Activated CD4-positive, alpha-beta T cell treated with anti-CD3 and anti-CD28 coated beads for 24 hours (primary cell): ENCODE measurements at regions not wholly inside any gene's neighbourhood (a gene's known extent, or its start where the extent isn't known, plus 50 kb on each side); places are given as distances from the start of the nearest gene placed in this dataset.
"Not testable (repeated sequence)": the region's sequence is repeated elsewhere in the genome, so short reads cannot be mapped to it uniquely, and the experiment has no call there.

ENCODE experiments used
- DNase-seq, 2 donors: peaks; one replicate each; pipeline ENCODE4 v3.0.0-alpha.2; 2020; ENCODE audit warnings: low read depth in 2 of 2

DNA sequence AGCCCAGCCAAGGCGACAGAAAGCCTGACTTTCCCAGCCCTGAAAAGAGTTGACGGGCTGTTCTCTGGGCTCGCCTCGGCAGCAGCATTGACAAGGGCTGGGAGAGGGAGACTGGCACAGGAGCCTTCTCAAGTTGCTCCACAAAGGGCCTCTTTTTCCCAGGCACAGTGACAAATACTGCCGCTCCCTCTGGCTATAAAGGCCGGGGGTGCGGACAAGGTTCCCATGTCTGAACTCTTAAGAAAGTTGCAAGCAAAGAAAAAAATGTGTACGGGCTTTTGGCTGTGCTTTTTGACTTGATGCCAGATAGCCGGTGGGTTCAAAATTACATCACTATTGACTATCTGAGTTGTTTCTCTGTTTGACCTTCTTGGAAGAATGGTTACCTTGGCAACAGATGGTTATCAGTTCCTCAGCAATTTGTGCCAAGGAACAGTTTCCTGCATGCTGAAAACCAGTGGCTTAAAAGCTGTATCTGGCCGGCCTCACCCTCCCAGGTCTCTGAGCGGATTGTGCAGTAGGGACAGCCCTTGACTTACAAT, 115.9 kb upstream of the EEPD1 start:
- DNase-seq: no peak

DNA sequence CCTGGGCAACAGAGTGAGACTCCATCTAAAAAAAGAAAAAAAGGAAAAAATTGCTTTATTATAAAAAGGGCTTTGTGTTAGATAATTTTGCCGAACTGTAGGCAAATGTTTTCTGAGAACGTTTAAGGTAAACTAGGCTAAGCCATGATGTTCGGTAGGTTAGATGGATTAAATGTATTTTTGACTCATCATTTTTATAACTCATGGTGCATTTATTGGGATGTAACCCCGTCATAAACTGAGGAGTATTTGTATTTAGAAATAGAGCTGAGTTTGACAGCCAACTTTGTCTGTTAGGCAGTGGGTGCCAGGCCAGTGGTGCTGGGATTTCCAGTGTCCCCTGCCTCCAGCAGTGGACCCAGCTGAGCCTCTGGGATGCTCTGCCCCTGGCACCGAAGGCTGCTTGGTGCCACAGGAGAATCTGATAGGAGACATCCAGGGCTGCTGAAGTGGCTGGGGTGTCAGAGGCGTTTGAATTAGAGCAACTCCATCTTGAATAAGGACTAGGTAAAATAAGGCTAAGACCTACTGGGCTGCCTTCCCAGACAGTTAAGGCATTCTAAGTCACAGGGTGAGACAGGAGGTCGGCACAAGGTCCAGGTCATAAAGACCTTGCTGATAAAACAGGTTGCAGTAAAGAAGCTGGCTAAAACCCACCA, 114.9 kb upstream of the EEPD1 start:
- no peak for DNase-seq

DNA sequence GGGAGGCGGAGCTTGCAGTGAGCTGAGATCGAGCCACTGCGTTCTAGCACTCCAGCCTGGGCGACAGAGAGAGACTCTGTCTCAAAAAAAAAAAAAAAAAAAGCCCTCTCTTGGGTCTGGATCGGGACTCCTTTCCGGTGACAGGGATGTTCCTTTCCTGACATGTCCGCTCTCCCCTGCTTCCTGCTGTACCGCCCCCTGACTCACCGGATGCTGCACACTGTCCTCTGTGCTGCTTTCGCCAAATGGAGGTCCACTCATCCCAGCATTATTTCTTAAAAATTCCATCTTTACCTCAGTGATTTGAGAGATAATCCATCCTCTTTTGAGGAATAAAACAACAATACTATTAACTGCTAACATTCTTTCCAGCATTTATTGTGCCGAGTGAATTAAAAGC, 113.8 kb upstream of the EEPD1 start:
- DNase-seq: no peak

DNA sequence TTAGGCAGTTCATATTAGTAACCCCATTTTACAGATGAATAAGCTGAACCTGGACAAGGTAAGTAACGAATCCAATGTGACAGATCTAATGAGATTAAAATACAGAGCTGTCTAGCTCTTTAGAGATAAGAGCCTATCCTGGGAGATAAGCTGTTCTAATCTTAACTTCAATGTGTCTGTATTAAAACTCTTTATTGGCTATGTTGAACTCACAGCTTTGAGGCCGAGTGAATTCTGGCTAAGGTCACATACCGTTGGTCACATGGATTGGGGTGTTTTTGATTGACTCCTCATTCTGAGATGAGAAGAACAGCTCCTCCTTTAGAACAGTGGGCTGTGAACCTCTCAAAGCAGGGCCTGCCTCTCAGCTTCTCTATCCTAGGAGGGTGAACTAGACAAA, 113.4 kb upstream of the EEPD1 start:
- DNase-seq: no peak

DNA sequence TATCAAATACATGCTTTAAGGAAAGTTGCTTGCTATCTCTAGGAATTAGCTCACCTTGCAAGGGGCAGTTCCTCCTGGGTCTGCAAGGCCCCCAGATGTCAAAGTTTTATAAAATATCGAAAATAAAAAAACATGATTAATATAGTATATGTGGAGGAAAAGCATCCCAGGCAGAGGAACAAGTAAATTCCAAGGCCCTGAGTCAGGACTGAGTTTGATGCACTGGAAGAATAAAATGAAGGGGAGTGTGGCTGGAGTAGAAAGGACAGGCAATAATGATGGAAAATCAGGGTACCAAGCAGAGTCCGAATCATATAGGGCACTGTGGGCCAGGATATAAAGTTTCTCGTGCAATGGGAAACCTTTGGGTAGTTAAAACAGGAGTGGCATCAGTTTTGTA, 112.4 kb upstream of the EEPD1 start:
- no peak for DNase-seq

DNA sequence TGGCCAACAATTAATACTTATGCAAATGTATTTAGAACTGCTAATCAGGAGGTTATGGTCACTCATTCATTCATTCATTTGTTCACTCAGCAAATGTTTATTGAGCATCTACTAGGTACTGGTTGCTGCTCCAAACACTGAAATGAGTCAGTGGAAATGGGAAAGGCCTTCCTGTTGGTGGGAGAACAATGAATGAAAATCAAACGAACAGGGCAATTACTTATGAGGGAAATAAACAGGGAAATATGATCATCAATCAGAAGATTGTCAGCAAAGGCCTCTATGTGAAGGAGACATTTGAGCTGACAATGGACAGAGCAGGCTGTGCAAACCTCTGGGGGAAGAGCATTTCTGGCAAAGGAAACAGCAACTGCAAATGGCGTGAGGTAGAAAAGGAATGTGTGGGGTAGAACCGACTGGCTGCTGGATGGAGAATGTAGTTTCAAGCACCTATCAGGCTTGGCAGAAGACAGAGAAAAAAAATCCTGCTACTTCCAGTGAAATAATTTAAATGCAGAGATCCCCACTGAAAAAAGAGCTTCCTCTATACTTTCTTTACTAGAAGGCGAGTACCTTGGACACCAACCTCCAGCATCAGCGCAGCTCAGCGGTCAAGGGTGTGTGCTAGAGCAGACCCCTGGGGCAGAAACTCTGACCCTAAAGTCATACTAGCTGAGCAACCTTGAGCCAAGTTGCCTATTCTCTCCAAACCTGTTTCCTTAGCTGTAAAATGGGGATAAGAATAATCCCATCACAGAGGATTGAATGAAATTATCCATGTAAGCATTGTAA, 108.8 kb upstream of the EEPD1 start:
- DNase-seq: no peak

DNA sequence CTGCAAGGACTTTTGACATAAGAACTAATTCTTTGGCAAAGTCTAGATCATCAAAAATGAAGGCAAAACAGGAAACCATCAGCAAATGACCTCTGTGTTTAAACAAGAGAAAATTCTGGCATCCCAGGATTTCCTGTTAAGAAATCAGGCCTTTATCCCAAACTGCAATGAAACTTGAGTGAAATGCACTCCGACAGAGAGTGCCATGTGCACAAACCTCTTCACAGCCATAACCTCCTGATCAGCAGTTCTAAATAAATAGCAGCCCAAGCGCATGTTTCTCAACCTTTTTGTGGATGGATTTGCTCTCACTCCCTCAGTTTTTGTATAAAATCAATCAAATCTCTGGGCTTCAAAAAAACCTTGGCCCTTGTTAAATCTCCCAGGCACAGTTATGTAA, 107.7 kb upstream of the EEPD1 start:
- no peak for DNase-seq

DNA sequence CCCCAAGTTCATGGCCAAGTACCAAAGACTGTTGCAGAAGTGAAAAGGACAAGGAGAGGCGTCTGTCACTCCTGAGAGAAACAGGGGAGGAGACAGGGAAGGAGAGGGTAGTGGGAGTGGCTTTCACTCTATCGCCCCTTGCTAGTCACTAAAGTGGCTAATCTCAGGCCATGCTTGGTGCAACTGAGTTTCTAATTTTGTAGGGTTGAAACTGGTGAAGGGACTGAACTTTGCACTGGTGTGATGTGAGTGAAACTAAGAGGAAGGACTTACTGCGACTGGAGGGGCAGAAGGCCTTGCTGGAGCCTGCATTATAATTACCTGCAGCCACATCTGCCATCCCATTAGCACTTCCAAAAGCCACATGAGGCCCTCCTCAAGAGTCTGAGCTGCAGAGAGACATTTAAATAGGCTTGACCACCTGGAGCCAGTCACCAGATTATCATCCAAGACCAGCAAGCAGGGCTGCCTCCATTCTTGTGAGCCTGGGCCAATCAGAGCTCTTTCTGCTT, 107.2 kb upstream of the EEPD1 start:
- no peak for DNase-seq

DNA sequence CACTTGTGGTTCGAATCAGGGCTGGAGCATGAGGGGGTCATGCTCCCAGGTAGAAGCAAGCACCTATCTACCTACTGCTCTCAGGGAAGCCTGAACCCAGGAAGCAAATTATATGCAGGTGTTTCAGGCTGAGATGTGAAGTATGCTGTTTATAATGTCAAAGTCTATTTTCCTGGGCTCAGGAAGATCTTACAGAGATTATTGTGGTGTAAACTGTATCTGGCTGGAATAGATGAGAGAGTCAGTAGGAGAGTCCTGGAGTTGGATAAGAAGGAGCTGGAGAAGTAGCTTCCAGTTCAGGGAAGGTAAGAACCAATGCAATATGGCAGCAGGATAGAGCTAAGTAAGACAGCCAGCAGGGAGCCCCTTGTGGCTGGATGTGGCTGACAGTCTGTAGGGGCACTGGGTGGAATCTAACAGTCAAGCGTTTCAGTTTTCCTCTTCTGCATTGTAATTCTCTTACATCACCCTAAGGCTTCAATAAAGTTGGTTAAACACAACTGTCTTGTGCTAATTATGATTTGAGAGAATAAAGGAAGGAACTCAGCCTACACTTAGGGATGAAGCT, 105.9 kb upstream of the EEPD1 start:
- no peak for DNase-seq

DNA sequence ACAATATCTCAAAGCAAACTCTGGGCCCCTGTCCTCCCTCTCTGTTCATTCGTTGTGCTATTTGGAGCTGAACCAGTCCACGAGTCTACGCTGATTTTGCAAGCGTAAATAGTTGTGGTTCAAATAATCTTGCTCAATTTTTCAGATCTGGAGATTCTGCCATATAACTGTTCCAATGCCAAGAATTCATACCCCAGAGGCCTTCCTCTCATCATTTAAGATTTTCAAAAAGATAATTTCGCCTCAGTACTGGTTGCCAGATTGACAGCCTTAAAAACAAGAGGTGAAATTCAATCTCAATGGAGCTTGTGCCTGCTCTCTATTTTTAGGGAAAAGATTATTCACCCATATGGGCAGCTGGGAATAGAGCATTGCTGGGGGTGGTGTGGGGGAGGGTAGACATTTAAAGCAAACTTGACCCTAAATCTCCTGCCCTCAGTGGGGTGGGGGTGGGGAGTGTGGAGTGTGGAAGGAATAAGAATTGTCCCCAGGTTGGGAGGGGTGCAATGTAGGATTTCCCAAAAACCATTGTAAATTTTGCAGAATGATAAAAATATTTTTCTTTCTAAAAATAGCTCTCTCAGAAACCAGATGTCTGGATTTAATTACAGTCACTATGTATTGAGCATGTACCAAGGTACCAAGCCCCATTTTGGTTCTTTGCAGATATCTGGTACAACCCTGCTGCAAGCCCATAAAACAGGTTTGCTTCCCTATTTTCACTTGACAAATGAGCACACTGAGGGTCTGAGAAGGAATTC, 104.7 kb upstream of the EEPD1 start:
- DNase-seq: no peak

DNA sequence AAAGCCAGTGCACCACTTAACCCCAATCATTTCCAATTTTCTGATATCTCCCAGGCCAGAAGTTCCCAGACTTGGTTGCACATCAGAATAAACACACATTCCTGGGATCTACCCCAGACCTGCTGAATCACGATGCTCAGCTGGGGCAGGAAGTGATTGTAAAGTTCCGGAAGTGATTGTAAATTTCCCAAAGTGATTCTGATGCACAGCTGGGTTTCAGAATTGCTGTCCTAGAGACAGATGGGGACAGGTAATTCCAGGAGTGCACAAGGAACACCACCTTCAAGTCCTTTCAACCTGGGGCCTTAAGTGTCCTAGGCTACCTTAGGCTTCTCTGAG, 104.2 kb upstream of the EEPD1 start:
- no peak for DNase-seq

DNA sequence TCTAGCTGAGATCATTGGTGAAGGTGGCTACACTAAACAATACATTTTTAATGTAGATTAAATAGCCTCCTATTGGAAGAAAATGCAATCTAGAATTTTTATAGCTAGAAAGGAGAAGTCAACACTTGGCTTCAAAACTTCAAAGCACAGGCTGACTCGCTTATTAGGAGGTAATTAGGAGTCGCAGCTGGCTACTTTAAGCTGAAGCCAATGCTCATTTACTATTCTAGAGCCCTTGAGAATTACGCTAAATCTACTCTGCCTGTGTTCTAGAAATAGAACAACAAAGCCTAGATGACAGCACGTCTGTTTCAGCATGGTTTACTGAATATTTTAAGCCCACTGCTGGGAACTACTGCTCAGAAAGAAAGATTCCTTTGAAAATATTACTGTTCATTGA, 101.6 kb upstream of the EEPD1 start:
- no peak for DNase-seq

DNA sequence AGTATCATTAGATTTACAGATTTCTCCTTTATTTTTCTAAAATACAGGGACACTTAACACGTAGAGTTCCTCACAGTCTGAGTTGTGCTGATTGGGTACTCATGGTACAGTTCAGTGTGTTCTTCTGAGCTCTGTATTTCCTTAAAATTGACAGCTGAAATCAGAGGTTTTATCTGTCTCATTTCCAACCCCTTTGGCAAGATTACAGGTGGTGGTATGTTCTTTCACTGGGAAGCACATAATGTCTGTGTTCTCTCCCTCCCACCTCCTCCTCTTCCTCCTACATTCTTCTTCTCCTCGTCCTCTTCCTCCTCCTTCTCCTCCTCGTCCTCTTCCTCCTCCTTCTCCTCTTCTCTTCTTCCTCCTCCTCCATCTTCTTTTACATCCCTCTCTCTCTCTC, 99.5 kb upstream of the EEPD1 start:
- DNase-seq: no peak

DNA sequence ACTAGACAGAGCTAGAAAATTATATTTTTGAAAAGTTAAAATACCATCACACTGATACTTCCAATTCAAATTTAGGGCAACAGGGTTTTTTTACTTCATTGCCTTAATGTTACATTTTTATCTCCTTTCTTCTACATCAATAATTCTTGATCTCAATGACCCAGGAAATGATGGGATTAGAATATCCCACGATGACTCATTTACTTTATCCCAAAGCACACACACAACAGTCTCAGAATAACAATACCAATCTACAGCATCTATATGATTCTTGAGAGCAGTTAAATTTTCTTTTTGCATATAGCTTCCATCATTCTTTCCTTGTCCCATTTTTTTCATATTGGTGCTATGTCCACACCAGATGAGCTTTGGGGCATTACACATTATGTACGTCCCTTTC, 98.4 kb upstream of the EEPD1 start:
- DNase-seq: no peak

DNA sequence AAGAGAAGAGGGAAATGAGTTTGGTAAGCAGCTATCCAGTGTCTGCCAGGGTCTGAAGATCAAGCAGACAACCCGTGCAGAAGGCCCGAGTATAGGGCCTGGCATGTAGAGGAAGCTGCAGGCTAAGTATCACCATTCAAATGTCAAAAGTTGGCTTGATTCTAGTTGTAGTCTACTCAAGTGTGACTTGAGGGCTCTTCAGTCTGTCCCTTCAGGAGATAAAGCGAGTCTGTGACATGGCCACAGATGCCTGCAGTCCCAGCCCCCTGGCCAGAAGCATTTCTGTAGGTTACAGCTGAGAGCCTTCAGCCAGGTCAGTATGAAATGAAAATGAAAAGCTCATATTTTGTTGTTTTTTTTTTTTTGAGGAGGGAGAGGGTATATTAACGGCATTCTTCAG, 97.8 kb upstream of the EEPD1 start:
- no peak for DNase-seq

DNA sequence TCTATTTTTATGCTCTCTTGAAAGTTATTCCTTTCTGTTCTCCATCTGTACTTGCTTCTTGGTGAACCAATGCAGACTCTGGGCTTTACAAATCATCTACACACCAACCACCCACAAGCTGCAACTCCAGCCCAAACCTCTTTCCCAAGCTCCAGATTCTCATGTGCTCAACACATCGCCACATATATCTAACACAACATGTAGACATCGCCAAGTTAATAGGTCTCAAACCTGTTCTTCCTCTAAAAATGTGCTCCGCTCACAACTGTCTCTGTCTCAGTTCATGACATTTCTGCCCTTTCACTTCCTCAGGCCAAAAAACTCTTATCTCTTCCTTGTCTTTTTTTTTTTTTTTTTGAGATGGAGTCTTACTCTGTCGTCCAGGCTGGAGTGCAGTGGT, 95.7 kb upstream of the EEPD1 start:
- DNase-seq: no peak

DNA sequence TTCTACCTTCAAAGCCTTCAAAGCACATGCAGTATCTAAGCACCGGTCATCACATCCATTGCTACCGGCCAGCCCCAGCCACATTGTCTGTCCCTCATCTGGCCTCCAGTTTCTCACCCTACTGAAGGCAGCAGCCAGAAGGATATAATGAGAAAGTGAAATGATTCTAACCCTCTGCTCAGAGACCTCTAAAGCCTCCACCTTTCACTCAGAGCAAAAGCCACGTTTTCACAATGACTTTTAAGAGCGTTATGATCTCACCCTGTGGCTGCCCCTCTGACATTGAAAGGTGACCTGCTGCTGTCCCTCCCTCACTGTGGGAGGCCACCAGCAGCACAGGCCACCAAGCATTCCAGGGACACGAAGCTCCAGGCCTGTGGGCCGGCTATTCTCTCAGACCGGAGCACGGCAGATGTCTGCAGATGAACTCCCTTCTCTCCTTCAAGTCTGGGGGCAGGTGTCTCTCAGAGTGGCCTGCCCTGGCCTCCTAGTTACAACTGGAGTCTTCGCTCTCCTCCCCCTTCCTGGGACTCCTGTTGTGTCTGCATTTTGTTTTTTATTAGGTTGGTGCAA, 94.9 kb upstream of the EEPD1 start:
- DNase-seq: no peak

DNA sequence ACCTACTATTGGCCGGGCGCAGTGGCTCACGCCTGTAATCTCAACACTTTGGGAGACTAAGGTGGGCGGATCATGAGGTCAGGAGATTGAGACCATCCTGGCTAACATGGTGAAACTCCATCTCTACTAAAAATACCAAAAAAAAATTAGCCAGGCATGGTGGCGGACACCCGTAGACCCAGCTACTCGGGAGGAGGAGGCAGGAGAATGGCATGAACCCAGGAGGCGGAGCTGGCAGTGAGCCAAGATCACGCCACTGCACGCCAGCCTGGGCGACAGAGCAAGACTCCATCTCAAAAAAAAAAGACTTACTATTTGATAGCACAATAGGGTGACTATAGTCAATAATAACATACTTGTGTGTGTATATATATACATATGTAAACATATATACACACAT, 92.7 kb upstream of the EEPD1 start:
- DNase-seq: not testable (repeated sequence)

DNA sequence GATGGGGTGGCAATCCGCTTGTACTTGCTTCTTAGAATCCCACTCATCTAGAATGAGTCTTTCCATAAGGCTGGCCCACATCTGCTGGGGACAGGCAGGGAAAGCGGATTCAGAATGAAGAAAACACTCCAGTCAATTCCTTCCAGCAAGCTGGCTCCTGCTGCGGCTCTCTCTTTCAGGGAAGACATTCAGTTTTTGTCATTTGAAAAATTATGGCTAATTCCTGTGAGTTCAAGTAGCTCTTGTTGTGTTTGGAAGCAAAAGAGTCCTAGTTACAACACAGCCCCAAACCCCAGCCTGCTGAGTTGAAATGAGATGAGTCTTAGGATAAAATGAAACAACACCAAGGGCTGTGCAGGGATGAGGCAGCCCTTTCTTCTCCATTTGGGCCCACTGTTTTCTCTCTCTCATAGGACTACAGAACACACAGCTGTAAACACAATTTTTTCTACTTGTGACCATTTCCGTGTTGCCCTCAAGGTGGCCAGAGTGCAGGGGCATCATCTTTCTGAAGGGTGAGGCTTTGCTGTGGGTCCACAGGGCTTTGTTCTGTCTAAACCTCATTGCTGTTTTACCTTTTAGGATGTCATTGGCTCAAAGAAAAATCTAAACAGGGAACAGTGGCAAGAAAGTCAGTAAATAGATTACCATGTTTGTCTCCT, 90.8 kb upstream of the EEPD1 start:
- no peak for DNase-seq

DNA sequence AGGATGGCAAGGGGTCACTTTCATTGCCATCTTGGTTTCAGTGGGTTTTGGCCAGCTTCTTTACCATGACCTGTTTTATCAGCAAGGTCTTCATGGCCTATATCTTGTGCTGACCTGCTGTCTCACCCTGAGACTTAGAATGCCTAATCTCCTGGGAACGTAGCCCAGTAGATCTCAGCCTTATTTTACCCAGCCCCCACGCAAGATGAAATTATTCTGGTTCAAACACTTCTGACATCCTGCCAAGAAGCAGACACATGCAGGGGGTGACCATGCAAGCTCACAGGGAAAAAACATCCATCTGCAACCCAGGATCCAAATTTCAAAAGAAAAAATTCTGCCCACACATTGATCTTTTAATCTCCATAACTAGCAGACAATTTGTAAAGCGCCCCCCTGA, 88.4 kb upstream of the EEPD1 start:
- no peak for DNase-seq
